Daoy (cell line): ENCODE measurements at regions not wholly inside any gene's neighbourhood (a gene's known extent, or its start where the extent isn't known, plus 50 kb on each side); places are given as distances from the start of the nearest gene placed in this dataset.
"Not testable (repeated sequence)": the region's sequence is repeated elsewhere in the genome, so short reads cannot be mapped to it uniquely, and the experiment has no call there.

Source experiments
- DNase-seq: peaks from one replicate; pipeline ENCODE4 v3.0.0-alpha.2; 2015; ENCODE audit warnings: low read depth

DNA sequence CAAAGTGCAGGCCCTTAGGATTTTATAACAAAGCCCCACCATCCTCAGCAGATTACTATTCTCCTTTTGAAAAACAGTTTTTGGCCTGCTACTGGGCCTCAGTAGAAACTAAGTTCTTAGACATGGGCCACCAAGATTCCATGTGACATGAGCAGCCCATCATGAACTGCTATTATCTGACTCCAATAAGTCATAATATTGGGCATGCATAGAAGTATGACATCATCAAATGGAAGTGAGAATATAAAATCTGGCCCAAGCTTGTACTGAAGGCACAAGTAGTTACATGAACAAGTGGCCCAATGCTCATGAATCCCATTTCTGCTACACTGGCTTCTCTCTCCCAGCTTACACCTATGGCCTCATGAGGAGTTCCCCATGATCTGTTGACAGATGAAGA lies 404.8 kb downstream of the EPHA5 start:
- no peak for DNase-seq

DNA sequence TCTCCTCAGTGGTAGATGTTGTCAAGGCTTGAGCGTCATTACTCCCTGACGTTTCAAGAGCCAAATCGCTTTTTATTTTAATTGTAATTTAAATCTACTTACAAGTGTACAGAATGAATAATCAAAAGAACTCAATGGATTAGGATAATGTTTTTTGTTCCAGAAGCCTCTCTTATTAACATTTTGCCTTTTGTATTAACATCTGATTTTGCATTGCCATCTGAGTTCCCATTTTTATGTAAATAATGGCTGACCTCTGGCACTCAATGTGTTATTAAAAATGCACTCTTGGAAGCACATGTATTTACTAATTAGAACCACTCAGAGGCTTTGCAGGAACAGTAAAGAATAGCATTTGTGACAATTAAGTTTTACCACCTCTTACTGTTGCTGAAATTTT lies 411.0 kb downstream of the EPHA5 start:
- DNase-seq, result no peak

DNA sequence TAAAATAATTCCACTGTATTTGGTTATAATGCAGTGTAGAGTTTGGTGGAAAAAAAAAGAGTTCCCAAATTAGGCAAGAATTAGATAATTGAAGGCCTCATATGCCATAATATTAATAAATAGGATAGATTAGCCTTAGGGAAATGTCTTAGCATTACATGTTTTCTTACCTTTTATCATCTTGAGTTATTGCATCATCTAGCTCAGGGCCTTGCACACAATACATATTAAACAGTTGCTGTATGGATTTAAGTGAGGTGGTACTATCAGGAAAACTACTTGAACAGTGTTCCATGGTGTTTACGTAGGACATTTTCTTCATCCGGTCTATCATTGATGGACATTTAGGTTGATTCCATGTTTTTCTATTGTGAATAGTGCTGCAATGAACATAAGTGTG lies 419.4 kb downstream of the EPHA5 start:
- no peak for DNase-seq

DNA sequence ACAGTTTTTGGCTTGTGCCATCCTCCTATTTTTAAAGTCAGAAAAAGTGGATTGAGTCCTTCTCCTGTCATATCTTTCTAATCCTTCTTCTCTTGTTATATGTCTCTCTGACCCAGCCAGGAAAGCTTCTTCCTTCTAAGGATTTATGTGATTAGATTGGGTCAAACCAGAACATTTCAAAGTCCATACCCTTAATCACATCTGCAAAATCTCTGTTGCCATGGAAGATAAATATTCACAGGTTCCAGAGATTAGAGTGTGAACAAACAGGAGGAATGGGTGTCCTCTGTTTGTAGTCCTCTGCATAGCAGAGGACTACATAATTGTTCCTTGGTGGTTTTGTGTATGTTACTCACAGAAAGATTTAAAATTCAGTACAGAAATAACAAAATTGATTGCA lies 421.2 kb downstream of the EPHA5 start:
- no peak for DNase-seq

DNA sequence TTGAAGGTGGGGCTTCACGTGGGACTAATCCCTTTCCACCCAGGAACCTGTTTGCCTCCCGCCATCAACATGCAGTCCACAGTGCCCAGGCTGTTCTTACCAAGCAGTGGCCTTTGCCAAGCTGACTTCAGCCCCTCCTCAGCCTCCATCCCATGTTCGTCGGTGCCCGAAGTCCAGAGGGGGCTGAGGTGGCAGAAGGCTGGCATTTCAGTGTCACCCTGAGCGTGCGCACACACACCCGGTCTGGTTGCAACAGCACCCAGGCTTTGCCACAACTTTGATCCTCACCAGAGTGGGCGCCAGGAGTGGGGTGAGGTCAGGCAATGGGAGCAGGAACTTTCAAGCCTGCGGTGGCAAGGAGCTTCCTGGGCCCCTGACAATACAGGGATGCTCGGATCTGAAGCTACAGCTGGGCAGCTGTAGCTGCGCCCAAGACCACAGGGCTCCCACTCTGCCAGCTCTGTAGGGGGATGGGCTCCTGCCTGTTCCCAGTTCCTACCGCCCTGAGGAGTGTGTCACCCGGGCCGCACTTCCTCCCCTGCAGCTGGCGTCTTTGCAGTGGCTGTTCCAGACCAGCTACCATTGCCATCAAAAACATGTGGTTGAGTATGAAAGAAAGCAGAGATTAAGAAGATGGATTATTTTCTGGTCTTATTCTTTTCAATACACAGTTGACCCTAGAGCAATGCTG lies 428.0 kb downstream of the EPHA5 start:
- peak; percentile 3 for DNase-seq

DNA sequence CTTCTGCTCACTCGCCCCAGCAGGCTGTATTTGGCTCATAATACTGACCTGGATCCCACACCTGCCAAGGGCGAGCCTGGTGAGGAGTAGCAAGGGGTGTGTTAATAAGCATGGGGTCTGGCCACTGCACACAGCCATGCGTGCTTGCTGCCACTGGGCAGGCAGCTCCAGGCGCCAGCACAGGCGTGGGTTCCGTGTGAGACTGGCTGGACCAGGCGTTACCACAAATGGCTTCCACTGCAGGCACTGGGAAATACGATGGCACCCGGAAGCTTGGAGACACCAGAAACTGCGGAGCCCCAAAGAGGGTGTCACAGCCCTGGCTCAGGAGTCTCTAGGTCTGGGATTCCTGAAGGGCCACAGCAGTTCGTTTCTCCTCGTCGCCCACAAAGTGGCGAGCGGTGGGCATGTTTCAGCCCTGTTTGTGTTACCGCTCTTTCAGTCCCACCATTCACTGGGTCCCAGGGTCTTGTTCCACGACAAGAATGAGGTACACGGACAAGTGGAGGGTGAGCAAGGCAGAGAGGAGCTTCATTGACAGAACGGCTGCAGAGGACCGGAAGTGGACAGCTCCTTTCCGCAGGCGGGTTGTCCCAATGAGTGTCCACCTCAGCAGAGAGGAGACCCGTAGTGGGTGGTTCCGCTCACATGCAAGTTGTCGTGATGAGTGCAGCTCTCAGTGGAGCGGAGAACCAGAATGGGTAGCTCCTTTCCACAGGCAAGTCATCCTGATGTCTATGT lies 428.9 kb downstream of the EPHA5 start:
- peak; percentile 5 for DNase-seq

DNA sequence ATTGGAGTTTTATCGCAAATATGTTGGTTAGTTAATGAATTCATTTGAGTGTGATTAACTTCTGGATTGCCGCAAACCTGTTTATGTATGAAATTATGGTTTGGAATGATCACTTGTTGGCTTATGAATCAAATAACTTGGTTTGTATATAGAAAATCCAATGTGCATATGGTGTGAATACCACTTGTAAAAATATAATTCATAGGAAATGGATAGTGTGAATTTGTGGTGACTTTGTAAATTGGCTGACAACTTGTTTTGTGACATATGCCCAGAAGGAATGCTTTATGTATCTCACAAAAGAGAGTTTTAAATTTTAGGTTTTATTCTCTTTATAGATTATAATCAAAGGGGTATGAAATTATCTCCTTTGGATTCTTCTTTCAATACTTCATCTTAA lies 436.2 kb downstream of the EPHA5 start:
- DNase-seq, result no peak

DNA sequence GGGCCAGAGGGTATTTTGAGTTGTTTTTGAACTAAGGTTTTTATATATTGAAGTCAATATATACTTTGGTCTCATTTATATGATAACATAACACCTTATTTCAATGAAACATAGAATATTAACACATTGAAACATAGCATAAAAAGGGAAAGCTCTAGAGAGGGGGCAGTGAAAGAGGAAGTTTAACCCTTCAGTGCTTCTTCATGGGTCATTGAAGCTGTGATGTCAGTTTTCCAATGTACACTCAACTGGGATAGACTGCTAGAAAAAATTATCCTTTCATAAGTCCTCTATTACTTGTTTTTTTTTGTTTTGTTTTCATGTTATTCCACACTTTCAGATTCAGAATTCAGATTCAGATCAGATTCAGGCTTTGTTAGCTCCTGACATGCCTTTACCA lies 442.7 kb downstream of the EPHA5 start:
- no peak for DNase-seq

DNA sequence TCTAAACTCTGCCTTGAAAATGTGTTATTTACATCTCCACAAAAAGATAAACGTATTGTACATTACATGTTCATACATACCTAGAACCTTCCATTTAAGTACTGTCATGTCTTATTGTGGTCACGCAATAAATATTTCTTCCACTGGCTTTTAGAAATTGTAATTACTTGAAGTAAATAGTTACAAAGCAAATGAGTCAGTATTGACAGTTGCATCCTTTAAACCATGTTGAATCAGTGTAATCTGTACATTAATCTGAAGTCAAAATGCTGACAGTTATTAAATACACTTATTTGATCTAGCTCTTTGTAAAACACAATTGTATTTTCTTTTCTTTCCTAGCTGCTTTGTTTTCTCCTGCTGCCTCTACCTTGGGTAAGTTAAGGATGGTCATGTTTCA lies 446.7 kb downstream of the EPHA5 start:
- no peak for DNase-seq

DNA sequence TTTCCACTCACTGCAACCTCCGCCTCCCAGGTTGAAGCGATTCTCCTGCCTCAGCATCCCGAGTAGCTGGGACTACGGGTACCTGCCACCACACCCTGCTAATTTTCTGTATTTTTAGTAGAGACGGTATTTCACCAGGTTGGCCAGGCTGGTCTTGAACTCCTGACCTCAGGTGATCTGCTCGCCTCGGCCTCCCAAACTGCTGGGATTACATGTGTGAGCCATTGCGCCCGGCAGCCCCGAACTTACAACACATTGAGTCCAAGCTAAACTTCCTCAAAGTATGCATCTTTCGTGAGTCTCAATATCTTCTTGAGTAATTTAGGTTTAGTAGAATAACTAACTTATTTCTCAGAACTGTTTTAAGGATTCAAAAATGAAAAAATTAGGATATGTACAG lies 447.2 kb downstream of the EPHA5 start:
- not testable (repeated sequence) for DNase-seq

DNA sequence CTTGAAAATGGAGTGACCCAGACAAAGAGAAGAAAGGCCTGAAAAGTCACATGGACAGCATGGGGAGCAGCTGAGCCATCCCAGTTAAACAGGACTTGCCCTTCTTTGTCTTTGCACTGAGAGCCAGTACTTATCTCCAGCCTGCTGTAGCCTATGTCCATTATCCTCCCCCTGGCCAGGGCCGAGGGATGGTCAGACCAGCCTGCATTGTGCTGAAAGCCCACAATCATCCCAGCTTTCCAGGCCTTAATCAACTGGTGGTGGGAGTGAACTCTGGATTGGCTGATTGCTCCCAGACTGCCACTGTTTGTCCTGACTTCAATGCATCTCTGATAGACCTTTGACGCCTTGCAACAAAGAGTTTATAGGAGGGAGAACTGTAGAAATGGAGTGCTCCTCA lies 453.1 kb downstream of the EPHA5 start:
- no peak for DNase-seq

DNA sequence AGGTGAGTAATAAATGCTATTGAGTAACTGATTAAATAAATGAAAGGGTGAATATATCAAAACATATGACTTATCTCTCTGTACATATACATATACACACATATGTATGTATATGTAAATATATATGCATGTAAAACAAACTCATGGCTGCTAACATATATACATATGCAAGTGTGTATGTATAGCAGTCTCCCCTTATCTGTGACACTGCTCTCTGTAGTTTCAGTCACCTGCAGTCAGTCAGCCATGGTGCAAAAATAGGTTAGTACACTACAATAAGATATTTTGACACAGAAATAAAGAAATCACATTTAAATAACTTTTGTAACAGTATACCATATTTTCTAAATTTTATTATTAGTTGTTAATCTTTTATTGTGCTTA lies 467.4 kb downstream of the EPHA5 start:
- DNase-seq, result no peak

DNA sequence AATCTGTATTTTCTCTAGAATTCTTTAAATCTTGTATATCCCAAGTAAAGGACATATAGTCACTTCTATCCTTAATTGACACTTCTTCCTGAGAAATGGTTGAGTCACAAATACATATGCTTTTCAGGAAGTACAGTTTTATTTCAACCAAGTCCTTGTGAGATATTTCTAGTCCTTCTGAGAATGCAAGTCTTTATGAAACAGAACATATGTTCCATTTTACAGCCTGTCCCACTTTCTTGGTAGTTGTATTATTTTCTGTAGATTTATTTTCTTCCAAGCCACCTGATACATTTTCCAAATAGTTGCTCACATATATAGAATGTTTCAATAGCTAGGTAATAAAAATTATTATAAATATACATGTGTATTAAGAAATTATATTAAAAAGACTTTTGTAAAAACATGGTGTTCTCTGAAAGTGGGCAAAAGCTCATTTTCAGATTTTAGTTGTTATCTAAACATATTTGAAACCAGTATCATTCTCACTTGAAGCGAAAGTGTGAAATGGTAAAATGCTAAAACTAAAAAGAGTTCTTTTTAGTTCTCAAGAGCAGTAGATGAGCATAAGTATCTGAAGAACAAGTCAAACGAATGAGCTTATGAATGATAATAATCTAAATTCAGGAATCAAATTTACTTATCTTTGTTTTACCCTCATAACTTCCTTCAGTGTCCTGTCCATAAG lies 468.0 kb downstream of the EPHA5 start:
- no peak for DNase-seq

DNA sequence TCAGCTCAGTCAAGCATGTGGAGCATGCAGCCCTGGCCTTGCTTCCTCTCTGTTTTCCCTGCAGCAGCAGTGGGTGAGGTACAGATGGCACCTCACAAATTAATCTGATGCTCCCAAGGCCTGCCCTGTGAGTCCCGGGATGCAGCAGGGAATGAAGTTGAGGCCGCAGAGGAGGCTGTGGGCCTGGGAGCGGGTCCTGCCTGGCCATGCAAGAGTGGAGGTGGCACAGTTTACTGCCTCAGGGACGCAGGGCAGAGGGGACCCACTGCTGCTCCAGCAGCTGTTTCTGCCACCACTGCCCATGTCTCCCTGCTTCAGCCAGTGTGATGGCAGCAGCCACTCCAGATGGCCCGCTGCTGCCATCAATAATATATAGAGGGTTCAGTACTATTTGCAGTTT lies 474.6 kb downstream of the EPHA5 start:
- DNase-seq, result no peak

DNA sequence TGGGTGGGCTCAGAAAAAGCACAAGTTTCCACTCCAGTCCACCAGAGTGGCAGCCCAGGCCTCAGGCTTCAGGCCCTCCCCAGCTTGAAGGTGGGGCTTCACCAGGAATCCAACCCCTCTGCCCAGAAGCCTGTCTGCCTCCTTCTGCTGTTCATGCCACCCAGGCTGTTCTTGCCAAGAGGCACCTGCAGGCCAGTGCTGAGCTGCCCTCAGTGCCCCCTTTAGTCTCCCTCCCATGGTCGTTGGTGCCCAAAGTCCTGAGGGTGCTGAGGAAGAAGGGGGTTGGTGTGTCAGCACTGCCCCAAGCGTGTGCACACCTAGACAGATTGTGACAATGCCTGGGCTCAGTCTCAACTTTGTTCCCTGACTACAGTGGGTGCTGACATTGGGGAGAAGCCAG lies 475.3 kb downstream of the EPHA5 start:
- no peak for DNase-seq

DNA sequence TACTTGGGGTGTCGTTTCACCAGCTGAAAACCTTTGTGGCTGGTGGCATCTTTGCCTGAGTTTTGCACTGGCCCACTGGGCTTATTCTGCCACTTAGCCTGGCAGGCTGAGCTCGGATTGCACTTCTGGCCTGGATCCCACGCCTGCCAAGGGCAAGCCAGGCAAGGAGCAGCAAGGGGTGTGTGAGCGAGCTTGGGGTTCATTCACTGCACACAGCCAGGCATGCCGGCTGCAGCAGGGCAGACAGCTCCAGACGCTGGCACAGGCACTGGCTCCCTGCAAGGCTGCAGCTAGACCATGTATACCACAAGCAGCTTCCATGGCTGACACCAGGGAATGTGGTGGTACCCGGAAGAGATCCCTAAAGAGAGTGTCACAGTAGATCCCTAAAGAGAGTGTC lies 476.3 kb downstream of the EPHA5 start:
- no peak for DNase-seq

DNA sequence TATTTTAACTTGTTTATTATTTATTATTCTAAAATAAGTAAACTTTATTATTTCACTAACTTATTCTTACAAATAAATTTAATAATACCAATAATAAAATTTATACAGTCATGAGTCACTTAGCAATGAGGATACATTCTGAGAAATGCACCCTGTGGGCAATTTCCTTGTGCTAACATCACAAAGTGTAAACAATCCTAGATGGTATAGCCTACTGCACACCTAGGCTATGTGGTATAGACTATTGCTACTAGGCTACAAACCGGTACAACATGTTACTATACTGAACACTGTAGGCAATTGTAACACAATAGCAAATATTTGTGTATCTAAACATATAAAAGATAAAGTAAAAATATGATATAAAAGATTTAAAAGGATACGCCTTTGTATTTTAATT lies 479.5 kb downstream of the EPHA5 start:
- DNase-seq, result no peak

DNA sequence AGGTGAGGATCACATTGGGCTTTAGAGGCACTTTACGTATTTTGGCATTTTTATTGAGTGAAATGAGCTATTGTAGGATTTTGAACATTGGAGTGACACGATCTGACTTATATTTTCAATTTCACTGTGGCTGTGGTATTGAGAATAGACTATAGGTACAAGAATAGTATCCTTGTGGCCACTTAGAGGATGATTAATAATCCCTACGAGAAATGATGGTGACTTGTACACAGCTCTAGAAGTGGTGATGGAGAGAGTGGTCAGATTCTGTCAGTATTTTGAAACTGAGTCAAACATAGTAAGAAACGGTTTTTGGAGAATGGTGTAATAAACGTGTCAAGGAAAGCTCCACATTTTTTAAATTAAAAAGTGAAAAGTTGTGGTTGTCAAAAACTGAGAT lies 494.7 kb downstream of the EPHA5 start:
- DNase-seq, result no peak

DNA sequence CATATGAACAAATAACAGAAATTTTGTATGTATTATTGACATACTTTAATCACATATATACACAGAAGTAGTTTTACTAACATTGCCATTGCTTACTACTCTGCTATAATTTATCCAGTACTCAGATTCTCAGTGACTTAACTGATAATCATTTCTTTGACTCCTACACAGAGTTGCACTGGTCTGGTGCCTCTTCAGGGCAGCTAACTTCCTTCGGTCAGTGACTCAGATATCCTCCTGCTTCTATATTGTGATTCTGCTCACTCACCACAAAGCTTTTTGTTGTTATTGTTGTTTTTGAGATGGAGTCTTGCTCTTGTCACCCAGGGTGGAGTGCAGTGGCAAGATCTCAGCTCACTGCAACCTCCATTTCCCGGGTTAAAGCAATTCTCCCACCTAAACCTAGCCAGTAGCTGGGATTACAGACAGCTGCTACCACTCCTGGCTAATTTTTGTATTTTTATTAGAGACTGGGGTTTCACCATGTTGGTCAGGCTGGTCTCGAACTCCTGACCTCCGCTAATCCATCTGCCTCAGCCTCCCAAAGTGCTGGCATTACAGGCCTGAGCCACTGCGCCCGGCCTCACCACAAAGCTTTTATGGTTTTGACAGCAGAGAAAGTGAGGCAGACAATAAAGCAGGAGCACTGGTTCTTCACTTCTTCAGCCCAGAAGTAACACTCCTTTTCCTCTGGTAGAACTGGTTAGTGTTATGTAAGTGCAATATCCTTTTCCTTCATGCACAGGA lies 499.3 kb downstream of the EPHA5 start:
- DNase-seq, result no peak

DNA sequence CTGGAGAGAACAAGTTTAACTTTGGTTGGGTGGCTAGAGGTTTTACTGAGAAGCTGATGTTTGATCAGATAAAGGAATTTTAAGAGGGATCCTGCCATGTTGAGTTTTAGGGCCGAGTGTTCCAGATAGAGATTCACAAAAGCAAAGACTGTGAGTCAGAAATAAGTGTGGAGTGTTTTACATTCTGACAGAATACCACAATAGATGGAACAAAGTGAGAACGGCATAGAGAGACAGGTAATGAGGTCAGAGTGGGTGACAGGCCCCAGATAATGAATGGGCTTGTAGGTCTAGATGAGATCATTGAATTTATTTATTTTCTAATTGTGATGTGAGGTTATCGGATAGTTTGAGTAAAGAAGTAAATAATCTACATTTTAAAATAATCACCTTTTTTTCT lies 502.6 kb downstream of the EPHA5 start:
- no peak for DNase-seq

DNA sequence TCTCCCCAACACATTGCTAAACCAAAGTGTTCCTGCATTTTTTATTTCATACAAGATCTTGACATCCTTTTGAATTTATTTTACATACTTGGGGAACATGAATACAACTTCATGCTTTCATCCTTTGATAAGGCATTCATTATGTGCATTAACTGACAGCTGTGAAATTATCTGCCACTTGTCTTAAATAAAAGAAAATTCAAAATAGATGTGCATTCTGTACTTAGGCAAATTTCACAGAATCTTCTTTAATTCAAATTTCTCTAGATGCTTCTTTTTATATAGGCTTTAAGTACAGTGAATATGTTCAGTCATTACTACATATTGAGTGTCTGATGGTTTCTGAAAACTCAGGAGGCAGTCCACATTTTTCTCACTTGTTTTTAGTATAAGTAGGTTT lies 518.1 kb downstream of the EPHA5 start:
- DNase-seq, result no peak

DNA sequence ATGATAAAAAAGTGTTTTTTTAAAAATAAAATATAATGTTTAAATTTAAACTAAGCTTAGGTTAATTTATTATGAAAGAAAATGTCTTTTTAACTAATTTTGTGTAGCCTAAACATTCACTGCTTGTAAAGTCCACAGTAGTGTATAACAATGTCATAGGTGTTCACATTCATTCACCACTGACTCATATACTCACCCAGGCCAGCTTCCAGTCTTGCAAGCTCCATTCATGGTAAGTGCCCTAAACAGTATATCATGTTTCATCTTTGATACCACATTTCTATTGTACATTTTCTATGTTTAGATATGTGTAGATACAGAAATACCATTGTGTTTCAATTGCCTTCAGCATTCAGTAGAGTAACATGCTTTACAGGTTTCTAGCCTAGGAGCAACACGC lies 530.3 kb downstream of the EPHA5 start:
- DNase-seq, result no peak

DNA sequence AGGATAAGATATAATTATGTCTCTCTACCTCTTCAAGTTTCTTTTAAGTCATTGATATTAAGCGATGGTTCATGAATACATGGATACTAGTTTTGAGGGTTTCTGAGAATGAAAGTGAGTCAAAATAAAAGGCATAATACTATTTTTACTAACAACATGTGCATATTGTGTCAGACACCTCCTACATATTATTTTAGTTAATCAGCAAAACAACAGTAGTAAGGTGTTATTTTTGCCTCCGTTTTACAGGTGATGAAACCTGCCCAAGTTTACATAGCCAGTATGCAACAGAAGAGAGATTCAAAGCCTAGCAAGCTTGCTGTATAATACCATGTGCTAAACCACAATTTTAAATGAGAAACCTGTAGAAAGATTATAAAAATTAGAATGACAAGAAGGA lies 544.1 kb downstream of the EPHA5 start:
- DNase-seq, result no peak
